Fibroblast of the aortic adventitia (primary cell): ENCODE measurements at regions not wholly inside any gene's neighbourhood (a gene's known extent, or its start where the extent isn't known, plus 50 kb on each side); places are given as distances from the start of the nearest gene placed in this dataset.

ENCODE experiments used
- DNase-seq: peaks from one replicate; pipeline ENCODE4 v3.0.0-alpha.2; 2010; ENCODE audit warnings: low read depth
- H3K4me3 ChIP-seq: 2 replicates; pipeline ENCODE4 v1.5.1; 2011; ENCODE audit warnings: low read depth, mild to moderate bottlenecking, control low read depth, low read length, moderate library complexity
- TF ChIP-seq, protein P1 (sequence below): IDR thresholded peaks from 2 replicates; pipeline ENCODE4 v1.5.1; 2011; ENCODE audit warnings: mild to moderate bottlenecking, low read length, control low read depth, inconsistent platforms; ENCODE audit not compliant: insufficient read depth

DNA sequence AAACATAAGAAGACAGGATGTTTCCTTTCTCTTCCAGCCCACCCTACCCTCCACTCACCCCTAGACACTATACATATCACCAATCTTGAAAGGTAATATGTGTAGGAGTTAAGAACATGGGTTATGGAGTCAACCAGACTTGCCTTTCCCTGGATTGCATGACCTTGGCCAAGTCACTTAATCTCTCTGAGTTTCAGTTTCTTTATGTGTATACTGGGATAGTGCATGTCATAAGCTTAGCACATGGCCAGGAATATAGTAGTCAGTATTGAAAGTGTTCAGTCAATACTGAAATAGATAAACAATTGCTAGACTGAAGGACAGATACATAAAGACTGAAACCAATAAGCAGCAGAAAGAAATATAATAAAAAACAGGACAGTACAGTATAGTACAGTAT, 283.2 kb upstream of the STT3B start:
- no peak for DNase-seq
- H3K4me3 ChIP-seq = no peak overlapping the region
- TF ChIP-seq, protein P1, sequence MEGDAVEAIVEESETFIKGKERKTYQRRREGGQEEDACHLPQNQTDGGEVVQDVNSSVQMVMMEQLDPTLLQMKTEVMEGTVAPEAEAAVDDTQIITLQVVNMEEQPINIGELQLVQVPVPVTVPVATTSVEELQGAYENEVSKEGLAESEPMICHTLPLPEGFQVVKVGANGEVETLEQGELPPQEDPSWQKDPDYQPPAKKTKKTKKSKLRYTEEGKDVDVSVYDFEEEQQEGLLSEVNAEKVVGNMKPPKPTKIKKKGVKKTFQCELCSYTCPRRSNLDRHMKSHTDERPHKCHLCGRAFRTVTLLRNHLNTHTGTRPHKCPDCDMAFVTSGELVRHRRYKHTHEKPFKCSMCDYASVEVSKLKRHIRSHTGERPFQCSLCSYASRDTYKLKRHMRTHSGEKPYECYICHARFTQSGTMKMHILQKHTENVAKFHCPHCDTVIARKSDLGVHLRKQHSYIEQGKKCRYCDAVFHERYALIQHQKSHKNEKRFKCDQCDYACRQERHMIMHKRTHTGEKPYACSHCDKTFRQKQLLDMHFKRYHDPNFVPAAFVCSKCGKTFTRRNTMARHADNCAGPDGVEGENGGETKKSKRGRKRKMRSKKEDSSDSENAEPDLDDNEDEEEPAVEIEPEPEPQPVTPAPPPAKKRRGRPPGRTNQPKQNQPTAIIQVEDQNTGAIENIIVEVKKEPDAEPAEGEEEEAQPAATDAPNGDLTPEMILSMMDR = no peak

DNA sequence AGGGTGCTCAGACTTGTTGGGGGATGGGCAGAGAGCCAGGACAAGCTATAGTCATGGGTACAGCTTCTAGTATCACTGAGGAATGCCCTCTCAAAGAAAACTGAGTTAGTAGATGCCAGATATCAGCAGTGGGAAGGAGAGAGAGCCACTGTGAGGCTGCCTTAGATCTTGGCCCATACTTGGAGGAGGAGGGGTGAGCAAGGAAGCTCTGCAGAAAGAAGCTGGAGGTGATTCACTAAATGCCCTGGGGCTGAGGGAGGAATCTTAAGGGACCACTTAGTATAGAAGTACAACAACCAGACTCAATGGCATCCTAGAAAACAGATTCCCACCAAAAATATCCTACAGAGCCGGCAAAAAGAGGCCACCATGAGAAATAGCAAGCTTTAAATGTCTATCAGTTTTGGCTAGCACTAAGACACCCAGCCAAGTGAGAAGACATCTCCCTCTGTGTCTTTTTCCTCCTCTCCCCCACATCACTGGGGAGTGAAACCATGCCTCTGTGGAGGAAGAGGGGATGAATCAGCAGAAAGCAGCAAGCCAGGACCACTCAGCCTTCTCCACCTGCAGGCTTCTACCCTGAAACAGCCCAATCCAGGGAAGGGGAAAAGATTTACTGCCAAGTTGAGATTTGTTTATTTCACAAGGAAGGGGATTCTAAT, 282.5 kb upstream of the STT3B start:
- TF ChIP-seq, protein P1 = no peak
- H3K4me3 ChIP-seq = no peak overlapping the region
- DNase-seq = peak; percentile 35

DNA sequence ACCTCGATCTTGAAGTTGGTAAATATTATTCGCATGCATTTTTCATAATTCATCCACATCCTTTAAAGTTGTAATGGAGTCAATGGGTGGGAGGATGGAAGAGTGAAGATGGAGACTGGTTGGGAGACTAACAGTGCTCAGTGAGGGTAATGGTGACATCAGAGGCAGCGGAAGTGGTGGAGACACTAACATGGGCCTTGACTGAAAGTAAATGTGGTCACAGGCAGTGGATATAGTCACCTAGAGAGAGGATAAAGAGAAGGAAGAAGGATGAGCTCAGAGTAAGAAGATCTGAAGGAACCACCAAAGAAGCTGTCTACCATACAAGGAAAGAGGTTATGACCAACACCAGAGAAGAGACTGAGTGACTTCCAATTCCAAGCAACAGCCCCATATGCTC, 281.6 kb upstream of the STT3B start:
- TF ChIP-seq, protein P1 = no peak
- no peak overlapping the region for H3K4me3 ChIP-seq
- DNase-seq = no peak

DNA sequence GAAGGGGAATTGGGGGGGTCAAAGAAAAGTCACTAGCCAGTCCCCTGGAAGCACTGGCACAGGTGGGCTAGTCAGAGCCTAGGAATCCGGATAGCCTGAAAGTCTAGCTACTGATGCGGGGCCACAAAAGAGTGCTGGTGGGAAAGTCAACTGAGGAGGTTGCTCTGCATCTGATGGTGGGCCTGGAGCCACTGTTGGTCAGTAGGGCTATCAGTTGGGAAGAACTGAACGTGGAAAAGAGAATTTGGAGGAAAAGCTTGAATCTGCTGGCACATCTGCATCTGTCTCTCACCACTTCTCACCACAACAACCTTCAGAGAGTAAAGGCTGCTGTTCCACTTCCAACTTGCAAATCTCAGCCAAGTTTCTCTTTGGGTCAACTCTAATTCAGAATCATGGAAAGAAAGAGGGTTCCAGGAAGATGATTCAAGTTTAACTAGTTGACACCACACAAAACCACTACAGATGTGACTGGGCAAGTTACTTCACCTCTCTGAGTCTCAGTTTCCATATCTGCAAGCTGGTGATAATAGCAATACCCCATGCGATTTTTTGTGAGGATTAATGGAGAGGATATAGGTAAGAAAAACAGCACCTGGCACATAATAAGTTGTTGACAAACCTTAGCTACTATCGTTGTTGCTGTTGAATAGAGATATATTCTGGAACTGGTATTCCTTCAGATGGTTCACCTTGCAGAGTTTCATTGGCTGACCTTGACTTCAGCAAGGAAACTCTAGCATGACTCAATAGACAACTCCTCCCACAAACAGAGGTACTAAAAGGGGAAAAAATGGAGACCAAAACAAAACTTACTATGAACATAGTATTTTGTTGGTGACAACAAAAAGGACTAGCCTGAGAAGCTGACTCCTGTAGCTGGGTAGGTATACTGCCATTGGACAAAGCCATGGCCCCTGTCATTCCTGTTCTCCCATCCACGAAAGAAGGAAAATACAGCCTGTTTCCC, 280.2 kb upstream of the STT3B start:
- H3K4me3 ChIP-seq = no peak overlapping the region
- TF ChIP-seq, protein P1 = no peak
- DNase-seq = no peak

DNA sequence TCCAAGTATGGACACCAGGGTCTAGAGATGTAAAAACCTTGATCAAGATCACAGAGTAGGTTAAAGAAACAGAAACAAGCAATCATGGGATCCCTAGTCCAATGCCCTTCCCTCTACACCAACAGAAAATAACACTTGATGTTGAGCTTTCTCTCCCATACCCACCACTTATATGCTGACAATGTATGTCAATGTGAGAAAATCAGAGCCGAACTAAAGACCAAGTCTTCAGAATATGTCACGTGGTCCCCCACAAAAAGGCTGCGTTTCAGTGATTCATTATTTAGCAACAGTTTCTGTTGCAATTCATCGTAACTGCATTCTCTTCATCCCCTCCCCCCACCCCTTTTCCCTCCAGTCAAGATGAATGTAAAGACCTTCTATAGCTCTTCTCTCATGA, 278.9 kb upstream of the STT3B start:
- TF ChIP-seq, protein P1 = no peak
- H3K4me3 ChIP-seq = no peak overlapping the region
- DNase-seq = no peak

DNA sequence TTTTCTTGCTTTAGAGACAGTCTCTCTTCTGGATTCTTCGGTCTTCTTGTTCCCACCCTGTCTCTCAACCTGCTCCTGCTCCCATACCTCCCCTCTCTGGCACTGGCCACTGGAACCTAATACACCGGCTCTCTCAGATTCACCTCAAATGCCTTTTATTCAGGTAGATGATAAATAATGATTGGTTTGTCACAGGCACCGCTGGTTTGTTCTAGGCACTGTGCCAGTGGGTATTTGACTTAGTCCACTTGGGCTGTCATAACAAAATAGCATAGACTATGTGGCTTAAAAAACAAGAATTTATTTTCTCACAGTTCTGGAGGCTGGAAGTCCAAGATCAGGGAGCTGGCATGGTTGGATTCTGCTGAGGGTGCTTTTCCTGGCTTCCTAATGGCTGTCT, 278.2 kb upstream of the STT3B start:
- DNase-seq = no peak
- no peak overlapping the region for H3K4me3 ChIP-seq
- TF ChIP-seq, protein P1 = no peak
